GM21717 (cell line): ENCODE measurements at regions not wholly inside any gene's neighbourhood (a gene's known extent, or its start where the extent isn't known, plus 50 kb on each side); places are given as distances from the start of the nearest gene placed in this dataset.

Experiments used
- ATAC-seq: cut with Tn5 transposase; IDR thresholded peaks from one replicate; pipeline ENCODE4 v1.9.1; 2021; ENCODE audit warnings: mild to moderate bottlenecking, moderate library complexity; ENCODE audit not compliant: unreplicated experiment

- no peak for ATAC-seq
Observed at GRCh38 chr1:38272515-38272914, 225.9 kb upstream of the POU3F1 start.

- ATAC-seq, result no peak
Observed at GRCh38 chr1:38270849-38271633, 224.4 kb upstream of the POU3F1 start.

- ATAC-seq, result no peak
Observed at GRCh38 chr1:38269923-38270848, 223.6 kb upstream of the POU3F1 start.

DNA sequence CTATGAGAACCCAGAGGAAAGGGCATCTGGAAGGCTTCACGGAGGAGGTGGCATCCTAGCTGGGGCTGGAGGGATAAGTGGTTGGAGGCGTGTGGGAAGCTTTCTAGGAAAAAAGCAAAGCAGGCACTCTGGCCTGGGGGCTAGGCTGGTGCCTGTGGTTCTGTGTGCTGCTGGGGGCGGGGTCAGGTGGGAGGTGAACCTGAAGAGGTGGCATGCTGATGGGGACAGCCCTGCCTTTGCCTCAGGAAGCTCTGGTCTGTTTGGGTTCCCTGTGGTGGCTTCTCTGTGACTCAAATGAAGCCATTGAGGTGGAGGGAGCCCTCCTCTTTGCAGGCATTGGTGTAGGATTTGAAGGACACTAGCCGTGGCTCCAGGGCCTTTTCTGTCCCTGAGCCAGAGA is 221.6 kb upstream of the POU3F1 start:
- ATAC-seq, result no peak

DNA sequence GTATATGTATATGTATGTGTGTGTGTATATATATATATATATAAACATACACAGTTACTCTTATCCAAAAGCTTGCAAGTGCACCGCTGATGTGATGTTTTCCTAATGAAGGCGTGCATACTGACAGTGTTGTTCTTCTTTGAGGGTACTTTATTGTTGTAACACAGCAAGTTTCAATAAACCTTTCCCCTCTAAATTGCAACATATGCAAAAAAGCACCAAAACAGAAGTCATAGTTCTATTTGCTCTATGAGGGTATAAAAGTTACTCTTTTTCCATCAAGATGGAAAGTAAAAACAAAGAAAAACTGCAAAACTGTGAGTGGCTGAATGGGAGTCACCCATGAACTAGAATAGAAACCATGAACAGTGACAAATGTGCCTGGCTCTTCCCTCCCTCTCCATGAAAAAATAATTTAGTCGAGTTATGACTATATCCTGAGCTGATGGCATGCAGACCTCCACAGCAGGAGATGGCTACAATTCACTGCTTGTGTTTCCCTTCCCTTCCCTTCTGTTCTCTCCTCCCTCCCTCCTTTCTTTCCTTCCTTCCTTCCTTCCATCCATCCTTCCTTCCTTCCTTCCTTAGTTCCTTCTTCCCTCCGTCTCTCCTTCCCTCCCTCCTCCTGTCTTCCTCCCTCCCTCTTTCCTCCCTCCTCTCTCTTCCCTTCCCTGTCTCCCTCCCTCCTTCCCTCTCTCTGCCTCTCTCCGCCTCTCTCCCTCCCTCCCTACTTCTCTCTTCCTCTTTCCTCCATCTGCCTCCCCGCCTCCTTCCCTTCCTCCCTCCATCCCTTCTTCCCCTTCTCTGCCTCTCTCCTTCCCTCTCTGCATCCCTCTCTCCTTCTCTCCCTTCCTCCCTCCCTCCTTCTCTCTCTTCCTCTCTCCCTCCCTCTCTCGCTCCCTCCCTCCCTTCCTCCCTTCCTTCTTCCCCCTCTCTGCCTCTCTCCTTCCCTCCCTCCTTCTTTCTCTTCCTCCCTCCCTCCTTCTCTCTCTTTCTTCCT is 220.7 kb upstream of the POU3F1 start:
- ATAC-seq, result no peak

DNA sequence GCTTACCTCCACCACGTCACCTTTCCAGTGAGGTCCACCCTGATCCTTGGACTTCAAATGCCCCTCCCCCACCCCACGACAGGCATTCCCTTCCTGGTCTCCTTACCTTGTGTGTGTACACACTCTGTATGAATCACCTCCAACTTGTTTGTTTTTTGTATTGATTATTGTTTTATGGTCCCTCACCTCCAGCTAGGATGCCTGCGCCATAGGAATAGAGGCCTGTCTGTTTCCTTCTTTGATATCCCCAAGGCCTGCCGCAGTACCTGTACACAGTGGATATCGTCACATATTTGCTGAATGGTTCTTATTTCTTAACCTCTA is 219.6 kb upstream of the POU3F1 start:
- no peak for ATAC-seq

GRCh38 chr1:38265293-38266196 is 219.0 kb upstream of the POU3F1 start:
- ATAC-seq, result no peak

DNA sequence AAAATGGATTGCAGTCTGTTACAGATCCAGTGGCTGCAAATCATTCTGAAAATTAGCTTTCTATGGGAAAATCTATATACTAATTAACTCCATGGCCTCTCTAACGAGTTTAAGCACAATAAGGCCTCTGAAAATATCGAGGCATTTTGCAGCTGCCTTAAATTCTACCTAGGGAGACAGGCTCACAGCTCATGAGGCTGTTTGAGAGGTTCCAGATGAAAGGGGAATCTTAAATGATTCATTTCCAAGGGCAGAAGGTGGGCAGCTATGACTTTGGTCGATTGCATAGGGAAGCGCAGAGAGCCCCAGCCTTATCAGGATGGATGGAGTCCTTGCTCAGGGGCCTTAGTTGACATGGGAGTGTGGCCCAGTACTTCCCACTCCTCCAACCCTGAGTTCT is 216.8 kb upstream of the POU3F1 start:
- ATAC-seq, result no peak

- ATAC-seq, result no peak
Observed at GRCh38 chr1:38261574-38261973, 215.0 kb upstream of the POU3F1 start.

DNA sequence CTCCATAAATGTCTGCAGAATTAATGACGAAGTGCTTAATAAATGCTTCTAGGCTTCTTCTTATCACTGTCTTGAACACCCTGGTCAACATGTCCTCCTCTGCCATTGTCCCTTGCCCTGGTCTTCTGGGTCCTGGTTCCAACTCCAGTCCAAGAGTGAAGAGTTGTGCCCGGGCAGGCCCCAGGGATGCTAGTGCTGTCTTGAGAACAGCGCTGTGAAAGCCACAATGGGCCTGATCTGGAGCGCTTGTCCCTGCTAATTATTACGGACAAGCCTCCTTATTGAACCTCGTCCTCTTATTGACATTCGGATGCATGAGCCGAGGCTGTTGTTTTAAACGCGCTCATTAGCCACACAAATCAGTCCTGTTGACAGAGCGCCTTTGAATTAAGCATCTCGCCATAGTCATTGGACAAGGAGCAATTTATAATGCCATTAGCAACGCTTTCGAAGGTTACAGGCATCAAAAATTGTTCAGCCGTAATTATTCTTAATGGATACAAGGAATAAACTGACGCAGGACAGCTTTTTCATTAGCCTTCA is 211.6 kb upstream of the POU3F1 start:
- no peak for ATAC-seq

- ATAC-seq, result no peak
Observed at GRCh38 chr1:38257374-38257773, 210.8 kb upstream of the POU3F1 start.

GRCh38 chr1:38256072-38256471 is 209.5 kb upstream of the POU3F1 start:
- ATAC-seq, result no peak

GRCh38 chr1:38253314-38253713 is 206.7 kb upstream of the POU3F1 start:
- no peak for ATAC-seq

GRCh38 chr1:38250356-38250755 is 203.8 kb upstream of the POU3F1 start:
- no peak for ATAC-seq

DNA sequence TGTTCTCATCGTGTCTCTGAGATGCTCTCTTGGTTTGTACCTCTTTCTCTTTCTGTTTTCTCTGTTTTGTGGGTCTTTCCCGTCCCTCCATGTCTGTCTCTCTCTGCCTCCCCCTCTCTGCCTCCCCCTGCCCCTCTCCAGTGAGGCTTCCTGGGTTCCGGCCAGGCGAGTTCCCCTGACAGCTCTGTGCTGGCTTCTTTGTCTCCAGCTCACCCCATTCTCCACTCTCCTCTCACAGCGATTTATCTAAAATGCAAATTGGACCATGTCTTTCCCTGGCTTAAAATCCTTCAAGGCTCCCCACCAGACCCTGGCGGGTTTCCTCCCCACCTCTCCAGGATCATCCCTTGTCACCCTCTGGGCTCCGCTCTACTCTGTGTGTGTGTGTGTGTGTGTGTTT is 202.4 kb upstream of the POU3F1 start:
- no peak for ATAC-seq

- ATAC-seq, result no peak
Observed at GRCh38 chr1:38246955-38247952, 200.7 kb upstream of the POU3F1 start.

- ATAC-seq, result no peak
Observed at GRCh38 chr1:38244218-38244845, 197.7 kb upstream of the POU3F1 start.

GRCh38 chr1:38243106-38243505 is 196.5 kb upstream of the POU3F1 start:
- no peak for ATAC-seq
